BLaER1 treated with 17β-estradiol and CSF1 and Interleukin-3, amounts not matched to agents 10 nM and 100 nM (cell line): ENCODE measurements at regions not wholly inside any gene's neighbourhood (a gene's known extent, or its start where the extent isn't known, plus 50 kb on each side); places are given as distances from the start of the nearest gene placed in this dataset.
A peak's percentile ranks its signal among the peaks of the same experiment; 100 is the strongest.

Experiments used
- H3K27ac ChIP-seq, 11 experiments: shearing (Covaris generic); formaldehyde crosslinking; 2 replicates each; pipeline ENCODE4 v1.8.1; 2022
- H3K27me3 ChIP-seq, 11 experiments: shearing (Covaris generic); formaldehyde crosslinking; 2 replicates each; pipeline ENCODE4 v1.8.1; 2022
- H3K36me3 ChIP-seq, 11 experiments: shearing (Covaris generic); formaldehyde crosslinking; 2 replicates each; pipeline ENCODE4 v1.8.1; 2022
- H3K4me1 ChIP-seq, 10 experiments: shearing (Covaris generic); formaldehyde crosslinking; 2 replicates each; pipeline ENCODE4 v1.8.1; 2022
- H3K4me2 ChIP-seq, 11 experiments: shearing (Covaris generic); formaldehyde crosslinking; 2 replicates each; pipeline ENCODE4 v1.8.1; 2022
- H3K4me3 ChIP-seq, 10 experiments: shearing (Covaris generic); formaldehyde crosslinking; 2 replicates each; pipeline ENCODE4 v1.8.1; 2022
- H3K9ac ChIP-seq, 11 experiments: shearing (Covaris generic); formaldehyde crosslinking; 2 replicates each; pipeline ENCODE4 v1.8.1; 2022
- H3K9me3 ChIP-seq, 11 experiments: shearing (Covaris generic); formaldehyde crosslinking; replicated peaks in 1 of 11; 2 replicates each; pipeline ENCODE4 v1.8.1; 2022
- H4K20me1 ChIP-seq, 11 experiments: shearing (Covaris generic); formaldehyde crosslinking; 2 replicates each; pipeline ENCODE4 v1.8.1; 2022
- Cebpa-rat ChIP-seq, 11 experiments: shearing (Covaris generic); IDR thresholded peaks; 2 replicates each; pipeline ENCODE4 v1.8.1; 2022

GRCh38 chr12:24711056-24712008 lies 237.6 kb downstream of the BCAT1 start:
- H3K27ac ChIP-seq: peak overlapping the region in 1 of 11 experiments; percentile 81; a peak in 1 of 22 replicates
- no peaks in the 10 kb centered on the region for H3K27me3 ChIP-seq
- H3K4me2 ChIP-seq: peak overlapping the region in 2 of 11 experiments; percentile 10 to 29; a peak in 4 of 22 replicates
- H3K4me1 ChIP-seq: peaks cover 0 to 74% (median 9%) of the 10 kb centered on the region in 10 experiments; a peak in 13 of 20 replicates
- H3K36me3 ChIP-seq: no peaks in the 10 kb centered on the region
- H3K9ac ChIP-seq: no peak overlapping the region
- no peak for TF ChIP-seq Cebpa-rat (IDR thresholded peaks at IDR 0.05)
- H3K9me3 ChIP-seq: no peaks in the 10 kb centered on the region
- H4K20me1 ChIP-seq: no peaks in the 10 kb centered on the region
- H3K4me3 ChIP-seq: no peak overlapping the region

- Histone ChIP-seq H3K9me3 (no peaks in the 10 kb centered on the region), H3K9ac (peak overlapping the region in 1 of 11 experiments; percentile 44; a peak in 1 of 22 replicates), H3K27me3 (no peaks in the 10 kb centered on the region), H3K36me3 (no peaks in the 10 kb centered on the region), H3K4me1 (peaks cover 8 to 75% (median 24%) of the 10 kb centered on the region in 10 experiments), H3K4me3 (no peak overlapping the region), H3K4me2 (peak overlapping the region in 6 of 11 experiments; percentile 12 to 85 (median 63); a peak in 11 of 22 replicates), H4K20me1 (no peaks in the 10 kb centered on the region), H3K27ac (peak overlapping the region in 4 of 11 experiments; percentile 11 to 81 (median 64); a peak in 7 of 22 replicates)
- TF ChIP-seq Cebpa-rat (IDR thresholded peaks at IDR 0.05): no peak
Observed at GRCh38 chr12:24709216-24709615, 239.7 kb downstream of the BCAT1 start.

- Histone ChIP-seq H3K27ac (peak overlapping the region in 4 of 11 experiments; percentile 11 to 81 (median 64); a peak in 7 of 22 replicates), H3K27me3 (no peaks in the 10 kb centered on the region), H3K9me3 (no peaks in the 10 kb centered on the region), H4K20me1 (no peaks in the 10 kb centered on the region), H3K4me3 (no peak overlapping the region), H3K9ac (peak overlapping the region in 1 of 11 experiments; percentile 44; a peak in 1 of 22 replicates), H3K36me3 (no peaks in the 10 kb centered on the region), H3K4me1 (peaks cover 8 to 79% (median 24%) of the 10 kb centered on the region in 10 experiments), H3K4me2 (peak overlapping the region in 6 of 11 experiments; percentile 12 to 85 (median 63); a peak in 11 of 22 replicates)
- no peak for TF ChIP-seq Cebpa-rat (IDR thresholded peaks at IDR 0.05)
Observed at GRCh38 chr12:24708718-24709117, 240.2 kb downstream of the BCAT1 start.

- no peaks in the 10 kb centered on the region for H3K9me3 ChIP-seq
- no peaks in the 10 kb centered on the region for H4K20me1 ChIP-seq
- H3K4me1 ChIP-seq: peaks cover 8 to 86% (median 24%) of the 10 kb centered on the region in 10 experiments
- no peak overlapping the region for H3K9ac ChIP-seq
- H3K4me2 ChIP-seq: peak overlapping the region in 3 of 11 experiments; percentile 66 to 85 (median 82); a peak in 6 of 22 replicates
- H3K27me3 ChIP-seq: no peaks in the 10 kb centered on the region
- H3K4me3 ChIP-seq: no peak overlapping the region
- H3K36me3 ChIP-seq: no peaks in the 10 kb centered on the region
- no peak for TF ChIP-seq Cebpa-rat (IDR thresholded peaks at IDR 0.05)
- peak overlapping the region in 3 of 11 experiments; percentile 63 to 81 (median 65); a peak in 5 of 22 replicates for H3K27ac ChIP-seq
Observed at GRCh38 chr12:24708043-24708442, 240.9 kb downstream of the BCAT1 start.

- Histone ChIP-seq H4K20me1 (no peaks in the 10 kb centered on the region), H3K4me1 (peaks cover 8 to 89% (median 24%) of the 10 kb centered on the region in 10 experiments), H3K9me3 (no peaks in the 10 kb centered on the region), H3K4me3 (no peak overlapping the region), H3K27me3 (no peaks in the 10 kb centered on the region), H3K36me3 (no peaks in the 10 kb centered on the region), H3K27ac (peak overlapping the region in 4 of 11 experiments; percentile 75 to 81 (median 78); a peak in 6 of 22 replicates), H3K4me2 (peak overlapping the region in 3 of 11 experiments; percentile 66 to 85 (median 82); a peak in 6 of 22 replicates), H3K9ac (no peak overlapping the region)
- TF ChIP-seq Cebpa-rat (IDR thresholded peaks at IDR 0.05): no peak
Observed at GRCh38 chr12:24707334-24707733, 241.6 kb downstream of the BCAT1 start.

- peak overlapping the region in 7 of 11 experiments; percentile 7 to 81 (median 75); a peak in 11 of 22 replicates for H3K27ac ChIP-seq
- peak overlapping the region in 2 of 10 experiments; percentile 1 to 17; a peak in 1 of 20 replicates for H3K4me3 ChIP-seq
- no peaks in the 10 kb centered on the region for H3K36me3 ChIP-seq
- no peak for TF ChIP-seq Cebpa-rat (IDR thresholded peaks at IDR 0.05)
- H3K9me3 ChIP-seq: peaks cover 0 to 12% (median 3%) of the 10 kb centered on the region in 11 experiments; a peak in 9 of 22 replicates
- peak overlapping the region in 10 of 11 experiments; percentile 0 to 85 (median 67); a peak in 19 of 22 replicates for H3K4me2 ChIP-seq
- peaks cover 8 to 81% (median 24%) of the 10 kb centered on the region in 10 experiments for H3K4me1 ChIP-seq
- H3K27me3 ChIP-seq: no peaks in the 10 kb centered on the region
- H3K9ac ChIP-seq: peak overlapping the region in 4 of 11 experiments; percentile 34 to 70 (median 64); a peak in 6 of 22 replicates
- no peaks in the 10 kb centered on the region for H4K20me1 ChIP-seq
Observed at GRCh38 chr12:24705741-24706358, 243.1 kb downstream of the BCAT1 start.

- peak overlapping the region in 10 of 11 experiments; percentile 0 to 85 (median 67); a peak in 18 of 22 replicates for H3K4me2 ChIP-seq
Observed at GRCh38 chr12:24705216-24705615, 243.7 kb downstream of the BCAT1 start.

GRCh38 chr12:24701343-24701742 lies 247.6 kb downstream of the BCAT1 start:
- Histone ChIP-seq H3K36me3 (no peaks in the 10 kb centered on the region), H3K4me1 (peaks cover 8 to 58% (median 22%) of the 10 kb centered on the region in 10 experiments), H4K20me1 (no peaks in the 10 kb centered on the region), H3K9ac (no peak overlapping the region), H3K27me3 (no peaks in the 10 kb centered on the region), H3K4me3 (no peak overlapping the region), H3K4me2 (no peak overlapping the region), H3K9me3 (peaks cover 0 to 17% (median 3%) of the 10 kb centered on the region in 11 experiments; a peak in 9 of 22 replicates), H3K27ac (no peak overlapping the region)
- no peak for TF ChIP-seq Cebpa-rat (IDR thresholded peaks at IDR 0.05)

More at GRCh38 chr12:24705216-24705615, 243.7 kb downstream of the BCAT1 start:
- Histone ChIP-seq H3K27ac (peak overlapping the region in 6 of 11 experiments; percentile 20 to 81 (median 68); a peak in 10 of 22 replicates), H3K27me3 (no peaks in the 10 kb centered on the region), H3K36me3 (no peaks in the 10 kb centered on the region), H3K9me3 (peaks cover 0 to 15% (median 3%) of the 10 kb centered on the region in 11 experiments; a peak in 9 of 22 replicates), H3K4me1 (peaks cover 8 to 74% (median 24%) of the 10 kb centered on the region in 10 experiments), H4K20me1 (no peaks in the 10 kb centered on the region), H3K4me3 (peak overlapping the region in 2 of 10 experiments; percentile 1 to 17; a peak in 1 of 20 replicates), H3K9ac (peak overlapping the region in 3 of 11 experiments; percentile 57 to 70 (median 68); a peak in 6 of 22 replicates)
- no peak for TF ChIP-seq Cebpa-rat (IDR thresholded peaks at IDR 0.05)
